ENCODE measurements at regions not wholly inside any gene's neighbourhood (a gene's known extent, or its start where the extent isn't known, plus 50 kb on each side); places are given as distances from the start of the nearest gene placed in this dataset.

GRCh38 chr1:72631449-72631848 lies 349.1 kb upstream of the NEGR1 start:
- ChIA-PET POLR2A (no interaction called here), CTCF (no interaction called here)
- 7% methylated on average over 2 of the region's 2 CpGs for WGBS (ENCODE audit: missing lambda C conversion rate)
- FAIRE-seq (no peak), DNase-seq (ENCODE audit: low read depth in 1 of 2, low spot score in 1 of 2) (no peak), ATAC-seq (no peak)
- H3K4me1 ChIP-seq, result no peaks in the 10 kb centered on the region
- H3K4me2 ChIP-seq, result no peak overlapping the region
- no peak overlapping the region for H3K4me3 ChIP-seq
- H3K27ac ChIP-seq, result no peak overlapping the region
- no peak for TF ChIP-seq EHF (CRISPR knock-in tag; IDR thresholded peaks at IDR 0.05)
- no peak for TF ChIP-seq REST (IDR thresholded peaks at IDR 0.05)
- TF ChIP-seq RFX5 (IDR thresholded peaks at IDR 0.05), result no peak
- no peak for TF ChIP-seq SMC3 (IDR thresholded peaks at IDR 0.05)
- TF ChIP-seq KDM1A (IDR thresholded peaks at IDR 0.05; ENCODE audit: low read depth), result no peak
- TF ChIP-seq MAFK (IDR thresholded peaks at IDR 0.05; ENCODE audit: partially characterized antibody), result no peak
- TF ChIP-seq PHF8 (IDR thresholded peaks at IDR 0.05; ENCODE audit: borderline replicate concordance, low read depth), result no peak
- TF ChIP-seq MYC (IDR thresholded peaks at IDR 0.05; ENCODE audit: borderline replicate concordance, low read length), result no peak
- no peak for TF ChIP-seq NFE2L2 (conservative IDR thresholded peaks at IDR 0.05; ENCODE audit: low read length)
- no peak for TF ChIP-seq FOXS1 (CRISPR knock-in tag; IDR thresholded peaks at IDR 0.05)
- TF ChIP-seq E2F6 (IDR thresholded peaks at IDR 0.05; ENCODE audit: borderline replicate concordance, low read depth), result no peak
- no peak for TF ChIP-seq CBX8 (IDR thresholded peaks at IDR 0.05)
- TF ChIP-seq TFCP2L1 (CRISPR knock-in tag; IDR thresholded peaks at IDR 0.05), result no peak
- TF ChIP-seq HDAC2 (IDR thresholded peaks at IDR 0.05), result no peak
- no peak for TF ChIP-seq POLR2AphosphoS2 (conservative IDR thresholded peaks at IDR 0.05; ENCODE audit: low read length)
- TF ChIP-seq CHD4 (IDR thresholded peaks at IDR 0.05; ENCODE audit: borderline replicate concordance), result no peak
- no peak for TF ChIP-seq HOXA7 (CRISPR knock-in tag; IDR thresholded peaks at IDR 0.05)
- TF ChIP-seq POLR2A (IDR thresholded peaks at IDR 0.05; ENCODE audit: low read length), result no peak
- no peak for TF ChIP-seq TP53 (CRISPR knock-in tag; IDR thresholded peaks at IDR 0.05)
- TF ChIP-seq SREBF2 (IDR thresholded peaks at IDR 0.05), result no peak
- H3K9me3 ChIP-seq, result no peaks in the 10 kb centered on the region

GRCh38 chr1:72623299-72623708 lies 341.0 kb upstream of the NEGR1 start:
- no peak for TF ChIP-seq PHF8 (IDR thresholded peaks at IDR 0.05; ENCODE audit: borderline replicate concordance, low read depth)
- TF ChIP-seq USF2 (IDR thresholded peaks at IDR 0.05), result no peak
- peak in 1 of 2 experiments; percentile 7; a peak in 1 of 5 replicates for TF ChIP-seq RAD21 (conservative IDR thresholded peaks at IDR 0.05 in 1 of 2, IDR thresholded peaks at IDR 0.05 in 1 of 2)
- TF ChIP-seq SMC3 (IDR thresholded peaks at IDR 0.05), result no peak
- WGBS (ENCODE audit: missing lambda C conversion rate), result 0% methylated on average over 2 of the region's 4 CpGs
- no peak overlapping the region for H3K27ac ChIP-seq
- no peak overlapping the region for H3K4me2 ChIP-seq
- FAIRE-seq (no peak), DNase-seq (ENCODE audit: low read depth in 1 of 2, low spot score in 1 of 2) (peak in 1 of 2 experiments; percentile 3), ATAC-seq (no peak)
- H3K9me3 ChIP-seq, result no peaks in the 10 kb centered on the region
- no peaks in the 10 kb centered on the region for H3K4me1 ChIP-seq
- no peak overlapping the region for H3K4me3 ChIP-seq
- ChIA-PET POLR2A (no interaction called here), CTCF (interaction anchor here (1.0 kb wide), 1 partner anchor 17 kb away, joined by 5 read pairs; no protein-coding TSS in a partner anchor)
